A673 (cell line): ENCODE measurements at regions not wholly inside any gene's neighbourhood (a gene's known extent, or its start where the extent isn't known, plus 50 kb on each side); places are given as distances from the start of the nearest gene placed in this dataset.

Source experiments
- CTCF ChIP-seq: fragments of 300-800, 200-600 bp; sonication (generic); conservative IDR thresholded peaks from 2 replicates; pipeline ENCODE4 v1.5.1; 2017; ENCODE audit warnings: low read depth, mild to moderate bottlenecking, antibody characterized with exemption, low read length, moderate library complexity, mixed read lengths
- EZH2 ChIP-seq: fragments of 200-600 bp; sonication (generic); IDR thresholded peaks from 2 replicates; pipeline ENCODE4 v1.6.1; 2017; ENCODE audit warnings: borderline replicate concordance, low read depth, mild to moderate bottlenecking, mixed read lengths, antibody characterized with exemption, low read length; ENCODE audit not compliant: poor library complexity, severe bottlenecking

- TF ChIP-seq CTCF (no peak), EZH2 (no peak)
Observed at GRCh38 chrX:38750551-38750950, 50.7 kb upstream of the MID1IP1 start.
